Hematopoietic multipotent progenitor cell treated with erythropoietin and hydrocortisone succinate and interleukin-3 and kit ligand, for 17 days (in vitro differentiated cells): ENCODE measurements at regions not wholly inside any gene's neighbourhood (a gene's known extent, or its start where the extent isn't known, plus 50 kb on each side); places are given as distances from the start of the nearest gene placed in this dataset.
"Not testable (repeated sequence)": the region's sequence is repeated elsewhere in the genome, so short reads cannot be mapped to it uniquely, and the experiment has no call there.

ENCODE experiments used
- DNase-seq: peaks from one replicate; pipeline ENCODE4 v3.0.0-alpha.2; 2015; ENCODE audit warnings: low spot score

- no peak for DNase-seq
Observed at GRCh38 chr3:104004956-104005355, 1361.8 kb upstream of the ALCAM start.

GRCh38 chr3:104005815-104006214 is 1360.9 kb upstream of the ALCAM start:
- no peak for DNase-seq

- DNase-seq: no peak
Observed at GRCh38 chr3:104018541-104018940, 1348.2 kb upstream of the ALCAM start.

GRCh38 chr3:104031598-104031997 is 1335.1 kb upstream of the ALCAM start:
- DNase-seq: no peak

- no peak for DNase-seq
Observed at GRCh38 chr3:104032283-104032682, 1334.4 kb upstream of the ALCAM start.

GRCh38 chr3:104040896-104041295 is 1325.8 kb upstream of the ALCAM start:
- DNase-seq: no peak

GRCh38 chr3:104043001-104043543 is 1323.6 kb upstream of the ALCAM start:
- not testable (repeated sequence) for DNase-seq

GRCh38 chr3:104044002-104044401 is 1322.7 kb upstream of the ALCAM start:
- no peak for DNase-seq

- no peak for DNase-seq
Observed at GRCh38 chr3:104066658-104067057, 1300.1 kb upstream of the ALCAM start.

GRCh38 chr3:104069114-104069513 is 1297.6 kb upstream of the ALCAM start:
- no peak for DNase-seq

- no peak for DNase-seq
Observed at GRCh38 chr3:104070906-104071305, 1295.8 kb upstream of the ALCAM start.

- DNase-seq: no peak
Observed at GRCh38 chr3:104080088-104080626, 1286.6 kb upstream of the ALCAM start.

GRCh38 chr3:104088738-104089137 is 1278.0 kb upstream of the ALCAM start:
- DNase-seq: no peak

GRCh38 chr3:104089987-104090386 is 1276.7 kb upstream of the ALCAM start:
- not testable (repeated sequence) for DNase-seq

GRCh38 chr3:104101736-104102135 is 1265.0 kb upstream of the ALCAM start:
- no peak for DNase-seq

GRCh38 chr3:104102386-104102785 is 1264.3 kb upstream of the ALCAM start:
- DNase-seq: no peak

GRCh38 chr3:104106276-104106675 is 1260.4 kb upstream of the ALCAM start:
- no peak for DNase-seq

- no peak for DNase-seq
Observed at GRCh38 chr3:104108522-104108921, 1258.2 kb upstream of the ALCAM start.

- DNase-seq: no peak
Observed at GRCh38 chr3:104126463-104126862, 1240.2 kb upstream of the ALCAM start.

GRCh38 chr3:104126864-104127553 is 1239.7 kb upstream of the ALCAM start:
- no peak for DNase-seq

- DNase-seq: no peak
Observed at GRCh38 chr3:104127830-104128229, 1238.9 kb upstream of the ALCAM start.

- no peak for DNase-seq
Observed at GRCh38 chr3:104132566-104133403, 1233.9 kb upstream of the ALCAM start.

GRCh38 chr3:104133630-104134029 is 1233.1 kb upstream of the ALCAM start:
- DNase-seq: no peak
